HG03095 (cell line): ENCODE measurements at regions not wholly inside any gene's neighbourhood (a gene's known extent, or its start where the extent isn't known, plus 50 kb on each side); places are given as distances from the start of the nearest gene placed in this dataset.
"Not testable (repeated sequence)": the region's sequence is repeated elsewhere in the genome, so short reads cannot be mapped to it uniquely, and the experiment has no call there.

Experiments
- ATAC-seq: cut with Tn5 transposase; IDR thresholded peaks from one replicate; pipeline ENCODE4 v1.9.1; 2021; ENCODE audit warnings: moderate library complexity; ENCODE audit not compliant: unreplicated experiment

GRCh38 chr11:11220786-11221185 is 132.3 kb downstream of the CSNK2A3 start:
- ATAC-seq = no peak

GRCh38 chr11:11218629-11218986 is 134.4 kb downstream of the CSNK2A3 start:
- ATAC-seq = no peak

GRCh38 chr11:11217929-11218628 is 135.0 kb downstream of the CSNK2A3 start:
- no peak for ATAC-seq

GRCh38 chr11:11217289-11217928 is 135.6 kb downstream of the CSNK2A3 start:
- no peak for ATAC-seq

DNA sequence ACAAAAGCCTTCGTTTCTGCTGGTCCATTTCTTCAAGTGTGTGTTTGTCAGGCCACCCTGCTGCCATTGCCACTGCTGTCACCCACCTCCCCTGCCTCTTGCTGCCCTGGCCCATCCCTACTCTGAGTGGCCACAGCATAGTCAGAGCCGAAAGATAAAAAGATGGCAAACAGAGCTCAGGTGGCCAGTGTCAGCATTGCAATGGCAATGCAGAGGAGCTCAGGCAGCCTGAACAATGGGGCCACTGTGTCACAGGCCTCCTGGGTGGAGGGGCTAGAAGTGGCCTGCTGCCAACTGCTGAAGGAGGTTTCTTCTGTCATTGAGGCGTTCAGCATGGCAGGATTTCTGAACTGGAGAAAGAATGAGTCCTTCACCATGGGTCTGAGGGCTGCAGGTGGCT is 137.1 kb downstream of the CSNK2A3 start:
- ATAC-seq = no peak

DNA sequence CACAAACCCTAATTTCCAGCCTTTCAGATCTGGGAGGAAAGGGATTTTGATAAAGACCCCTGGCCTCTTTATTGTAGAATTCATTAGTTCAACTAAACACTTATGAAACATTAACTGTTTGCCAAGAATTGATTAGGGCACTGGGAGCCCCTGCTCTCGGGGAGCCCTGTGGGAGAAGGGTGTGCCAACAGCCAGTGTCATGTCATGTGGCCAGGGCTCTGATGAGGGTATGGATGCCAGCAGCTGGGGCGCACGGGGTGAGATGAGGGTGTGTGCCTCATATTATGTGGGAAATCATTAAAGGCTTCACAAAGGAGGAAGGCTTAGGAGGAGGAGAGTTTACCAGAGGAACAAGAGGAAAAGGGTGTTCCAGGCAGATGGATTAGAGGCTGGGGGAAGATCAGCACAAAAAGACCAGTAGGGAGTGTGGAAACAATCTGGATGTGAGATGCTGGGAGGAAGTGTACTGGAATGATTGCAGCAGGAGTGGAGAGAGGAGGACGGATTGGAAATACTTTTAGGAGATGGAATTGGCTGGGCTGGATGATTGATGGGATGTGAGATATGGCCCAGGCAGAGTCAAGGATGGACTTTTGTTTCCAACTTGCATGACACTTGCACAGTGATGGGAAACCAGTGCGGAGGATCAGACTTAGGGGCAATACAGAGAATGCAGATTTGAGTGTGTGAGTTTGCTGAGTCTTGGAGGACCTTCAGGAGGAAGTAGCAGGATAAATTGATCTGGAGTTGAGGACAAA is 137.8 kb downstream of the CSNK2A3 start:
- no peak for ATAC-seq

- ATAC-seq = no peak
Observed at GRCh38 chr11:11213117-11213516, 139.9 kb downstream of the CSNK2A3 start.

GRCh38 chr11:11211888-11212287 is 141.2 kb downstream of the CSNK2A3 start:
- ATAC-seq = no peak

DNA sequence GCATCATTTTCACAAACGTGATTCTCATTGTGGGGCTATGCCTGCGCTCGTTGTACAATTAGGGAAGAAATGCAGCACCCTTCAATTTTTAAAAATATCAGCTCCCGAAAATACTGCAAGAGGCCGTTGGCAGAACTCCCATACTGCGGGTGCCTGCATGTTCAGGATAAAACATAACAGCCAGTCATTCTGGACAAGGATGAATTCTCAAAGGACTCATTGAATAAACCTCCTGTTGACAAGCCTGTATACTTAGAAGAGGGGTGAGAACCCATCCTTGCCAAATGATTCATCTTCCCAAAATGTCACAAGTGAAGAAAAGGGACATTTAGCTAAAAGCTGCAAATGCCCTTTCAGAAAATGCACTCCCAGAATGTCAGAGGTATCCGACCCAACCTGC is 141.9 kb downstream of the CSNK2A3 start:
- ATAC-seq = no peak

GRCh38 chr11:11210446-11210845 is 142.6 kb downstream of the CSNK2A3 start:
- ATAC-seq = no peak

GRCh38 chr11:11209967-11210366 is 143.1 kb downstream of the CSNK2A3 start:
- ATAC-seq = no peak

DNA sequence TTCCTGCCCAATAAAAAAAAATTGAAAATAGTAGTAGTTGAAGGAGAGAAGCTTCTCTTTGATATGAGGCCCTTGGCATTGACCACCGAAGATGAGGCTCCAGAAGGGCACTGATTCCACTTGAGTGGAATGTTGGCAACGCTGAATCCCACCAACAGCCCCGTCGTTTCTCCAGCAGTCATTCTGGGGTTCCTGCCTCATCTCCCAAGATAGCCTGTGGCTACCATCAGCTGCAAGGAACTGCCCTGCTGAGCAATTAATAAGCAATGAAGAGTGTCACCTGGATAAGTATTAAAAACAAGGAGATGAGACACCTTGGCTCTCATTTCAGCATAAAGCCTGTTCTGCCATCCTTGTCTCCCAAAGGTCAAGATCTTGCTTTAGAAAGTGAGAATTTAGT is 144.1 kb downstream of the CSNK2A3 start:
- no peak for ATAC-seq

DNA sequence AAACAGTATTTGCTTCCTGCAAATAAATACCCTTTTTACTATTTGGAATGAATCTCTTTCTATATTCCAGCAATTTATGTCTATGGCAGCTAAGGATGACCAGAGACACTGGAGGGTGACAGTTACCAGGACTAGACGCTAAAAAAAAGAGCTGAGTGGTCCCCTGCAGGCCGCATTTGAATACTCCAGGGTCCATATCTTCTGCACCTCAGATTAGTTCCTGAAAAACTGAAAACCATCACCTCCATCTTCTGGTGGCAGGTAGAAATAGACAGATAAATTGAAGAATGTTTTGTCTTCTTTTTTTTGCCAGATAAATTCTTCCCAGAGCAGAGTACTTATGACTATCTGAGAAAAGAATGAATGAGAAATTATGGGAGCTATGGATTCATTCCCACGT is 145.6 kb downstream of the CSNK2A3 start:
- ATAC-seq = no peak

DNA sequence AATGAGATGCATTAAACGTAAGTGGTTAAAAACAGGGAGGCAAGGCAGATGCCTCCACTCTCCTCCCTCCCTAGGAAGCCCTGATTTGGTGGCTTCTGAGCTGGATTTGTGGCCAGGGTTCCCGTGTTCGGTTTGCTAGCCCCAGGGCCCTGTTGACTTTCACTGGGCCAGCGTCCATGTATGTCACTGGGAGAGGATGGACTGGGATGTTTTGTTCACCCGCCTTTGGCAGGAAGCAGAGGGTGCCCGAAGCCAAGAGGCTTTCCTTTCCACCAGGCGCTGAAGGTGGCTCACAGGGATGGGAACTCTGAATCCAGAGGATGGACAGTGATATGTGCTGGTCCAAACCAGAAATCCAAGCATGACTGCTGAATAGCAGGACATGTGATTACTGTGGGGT is 146.6 kb downstream of the CSNK2A3 start:
- ATAC-seq = no peak

GRCh38 chr11:11202885-11203284 is 150.2 kb downstream of the CSNK2A3 start:
- ATAC-seq = no peak

GRCh38 chr11:11201302-11201701 is 151.7 kb downstream of the CSNK2A3 start:
- ATAC-seq = not testable (repeated sequence)

DNA sequence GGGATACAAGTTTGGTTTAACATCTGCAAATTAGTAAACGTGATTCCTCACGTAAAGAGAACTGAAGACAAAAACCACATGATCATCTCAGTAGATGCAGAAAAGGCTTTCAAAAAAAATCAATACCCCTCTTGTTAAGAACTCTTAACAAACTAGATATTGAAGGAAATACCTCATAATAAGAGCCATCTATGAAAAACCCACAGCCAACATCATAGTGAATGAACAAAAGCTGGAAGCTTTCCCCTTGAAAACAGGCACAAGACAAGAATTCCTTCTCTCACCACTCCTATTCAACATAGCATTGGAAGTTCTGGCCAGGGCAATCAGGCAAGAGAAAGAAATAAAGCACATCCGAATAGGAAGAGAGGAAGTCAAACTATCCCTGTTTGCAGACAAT is 160.5 kb downstream of the CSNK2A3 start:
- no peak for ATAC-seq

DNA sequence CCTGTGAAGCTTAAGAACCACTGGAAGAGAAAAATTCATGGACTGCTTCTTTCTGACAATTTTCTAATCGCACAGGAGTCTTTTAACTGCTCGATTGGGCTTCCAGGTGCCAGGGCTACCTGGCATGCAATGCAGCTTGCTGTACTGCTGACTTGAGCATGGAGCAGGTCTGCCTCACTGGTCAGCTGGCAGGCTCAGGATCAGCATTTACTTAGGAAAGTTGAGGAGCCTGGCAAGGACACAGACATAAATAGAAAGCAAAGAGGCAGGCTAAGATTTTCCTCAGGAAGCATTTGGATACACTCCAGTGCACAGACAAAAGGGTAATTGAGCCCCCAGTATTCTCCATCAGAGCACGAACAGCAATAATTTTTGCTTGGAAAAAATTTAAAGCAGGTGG is 163.5 kb downstream of the CSNK2A3 start:
- no peak for ATAC-seq

DNA sequence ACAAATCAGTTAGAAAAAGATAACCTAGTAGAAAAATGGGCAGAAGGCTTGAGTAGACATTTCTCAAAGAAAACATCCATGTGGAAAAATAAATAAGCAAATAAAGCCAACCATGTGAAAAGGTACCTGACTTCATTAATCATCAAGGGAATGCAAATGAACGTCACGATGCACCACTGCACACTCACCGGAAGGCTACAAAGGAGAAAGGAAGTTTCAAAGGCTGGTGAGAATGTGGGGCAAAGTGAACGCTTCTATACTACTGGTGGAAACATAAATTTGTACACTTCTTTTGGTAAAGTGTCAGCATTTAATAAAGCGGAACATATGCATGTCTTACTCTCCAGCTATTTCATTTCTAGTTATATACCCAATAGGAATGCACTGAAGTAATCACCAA is 166.8 kb downstream of the CSNK2A3 start:
- ATAC-seq = no peak

GRCh38 chr11:11182261-11182660 is 170.8 kb downstream of the CSNK2A3 start:
- no peak for ATAC-seq

GRCh38 chr11:11178671-11179638 is 174.1 kb downstream of the CSNK2A3 start:
- no peak for ATAC-seq
